ENCODE measurements at regions not wholly inside any gene's neighbourhood (a gene's known extent, or its start where the extent isn't known, plus 50 kb on each side); places are given as distances from the start of the nearest gene placed in this dataset.

- Mint-ChIP-seq H3K36me3 (ENCODE audit: low read depth) (peaks cover 37% of the 10 kb centered on the region), H3K4me1 (peaks cover 74% of the 10 kb centered on the region), H3K9me3 (peaks cover 11% of the 10 kb centered on the region), H3K27ac (peak overlapping the region; percentile 98), H3K4me3 (peak overlapping the region; percentile 66), H3K27me3 (no peaks in the 10 kb centered on the region)
- ChIA-PET POLR2A (interaction anchor here (0.7 to 1.0 kb wide), 2 partner anchors 34 to 246 kb away, joined by 3 read pairs; no protein-coding TSS in a partner anchor), CTCF (interaction anchor here (0.8 to 1.9 kb wide), 11 partner anchors 9 to 364 kb away, joined by 3 to 10 read pairs (median 4); partner anchors contain the start of gene PFKFB3)
- DNase-seq, result peak; percentile 57
Measured at GRCh38 chr10:6347391-6347951, 144.7 kb downstream of the PFKFB3 start.

- POLR2A ChIA-PET, result interaction anchor here (0.7 to 1.0 kb wide), 5 partner anchors 34 to 726 kb away, joined by 3 to 4 read pairs (median 4); no protein-coding TSS in a partner anchor
- Mint-ChIP-seq H3K9me3 (peaks cover 11% of the 10 kb centered on the region), H3K4me1 (peaks cover 67% of the 10 kb centered on the region)
Measured at GRCh38 chr10:6348096-6348874, 145.6 kb downstream of the PFKFB3 start.

GRCh38 chr10:6349846-6350535, 147.3 kb downstream of the PFKFB3 start:
- CTCF ChIA-PET, result interaction anchor here (0.9 to 1.5 kb wide), 8 partner anchors 8 to 263 kb away, joined by 3 to 5 read pairs (median 3); no protein-coding TSS in a partner anchor
- H3K4me3 Mint-ChIP-seq, result no peak overlapping the region
- POLR2A ChIA-PET, result interaction anchor here (0.7 kb wide), 1 partner anchor 86 kb away, joined by 4 read pairs; no protein-coding TSS in a partner anchor
- no peaks in the 10 kb centered on the region for H3K27me3 Mint-ChIP-seq
- peak overlapping the region; percentile 59 for H3K27ac Mint-ChIP-seq
- H3K4me1 Mint-ChIP-seq, result peaks cover 58% of the 10 kb centered on the region
- DNase-seq, result no peak
- H3K9me3 Mint-ChIP-seq, result peaks cover 12% of the 10 kb centered on the region
- peaks cover 31% of the 10 kb centered on the region for H3K36me3 Mint-ChIP-seq (ENCODE audit: low read depth)

More at GRCh38 chr10:6348096-6348874, 145.6 kb downstream of the PFKFB3 start:
- no peaks in the 10 kb centered on the region for H3K27me3 Mint-ChIP-seq
- H3K4me3 Mint-ChIP-seq, result peak overlapping the region; percentile 66
- H3K27ac Mint-ChIP-seq, result peak overlapping the region; percentile 98
- CTCF ChIA-PET, result interaction anchor here (0.6 to 1.9 kb wide), 14 partner anchors 10 to 500 kb away, joined by 3 to 10 read pairs (median 3); partner anchors contain the start of gene PFKFB3
- peaks cover 37% of the 10 kb centered on the region for H3K36me3 Mint-ChIP-seq (ENCODE audit: low read depth)
- DNase-seq, result peak; percentile 92

- Mint-ChIP-seq H3K27me3 (no peaks in the 10 kb centered on the region), H3K4me3 (no peak overlapping the region), H3K9me3 (peaks cover 12% of the 10 kb centered on the region), H3K27ac (no peak overlapping the region), H3K4me1 (peaks cover 52% of the 10 kb centered on the region), H3K36me3 (ENCODE audit: low read depth) (peaks cover 29% of the 10 kb centered on the region)
- ChIA-PET POLR2A (interaction anchor here (0.5 kb wide), 1 partner anchor 231 kb away, joined by 6 read pairs; no protein-coding TSS in a partner anchor), CTCF (interaction anchor here (0.9 to 1.4 kb wide), 5 partner anchors 12 to 264 kb away, joined by 3 read pairs; no protein-coding TSS in a partner anchor)
- DNase-seq, result no peak
Measured at GRCh38 chr10:6350609-6351008, 147.9 kb downstream of the PFKFB3 start.

- H3K4me3 Mint-ChIP-seq, result no peak overlapping the region
- no peak overlapping the region for H3K27ac Mint-ChIP-seq
- ChIA-PET CTCF (interaction anchor here (1.2 to 1.4 kb wide), 2 partner anchors 14 to 37 kb away, joined by 3 read pairs; no protein-coding TSS in a partner anchor), POLR2A (no interaction called here)
- H3K4me1 Mint-ChIP-seq, result peaks cover 44% of the 10 kb centered on the region
- H3K27me3 Mint-ChIP-seq, result no peaks in the 10 kb centered on the region
- H3K36me3 Mint-ChIP-seq (ENCODE audit: low read depth), result peaks cover 32% of the 10 kb centered on the region
- peaks cover 17% of the 10 kb centered on the region for H3K9me3 Mint-ChIP-seq
- no peak for DNase-seq
Measured at GRCh38 chr10:6351495-6351894, 148.8 kb downstream of the PFKFB3 start.

- ChIA-PET CTCF (interaction anchor here (0.6 kb wide), 1 partner anchor 35 kb away, joined by 4 read pairs; no protein-coding TSS in a partner anchor), POLR2A (no interaction called here)
- H3K4me3 Mint-ChIP-seq, result no peak overlapping the region
- H3K27ac Mint-ChIP-seq, result no peak overlapping the region
- peaks cover 29% of the 10 kb centered on the region for H3K9me3 Mint-ChIP-seq
- DNase-seq, result no peak
- no peaks in the 10 kb centered on the region for H3K27me3 Mint-ChIP-seq
- peaks cover 25% of the 10 kb centered on the region for H3K4me1 Mint-ChIP-seq
- peaks cover 37% of the 10 kb centered on the region for H3K36me3 Mint-ChIP-seq (ENCODE audit: low read depth)
Measured at GRCh38 chr10:6353526-6353925, 150.8 kb downstream of the PFKFB3 start.

GRCh38 chr10:6354168-6354772, 151.5 kb downstream of the PFKFB3 start:
- Mint-ChIP-seq H3K9me3 (peaks cover 34% of the 10 kb centered on the region), H3K27me3 (no peaks in the 10 kb centered on the region), H3K27ac (no peak overlapping the region), H3K4me3 (no peak overlapping the region), H3K4me1 (peaks cover 18% of the 10 kb centered on the region), H3K36me3 (ENCODE audit: low read depth) (peaks cover 41% of the 10 kb centered on the region)
- DNase-seq, result no peak
- ChIA-PET POLR2A (no interaction called here), CTCF (interaction anchor here (0.5 to 1.0 kb wide), 4 partner anchors 34 to 181 kb away, joined by 3 to 4 read pairs (median 4); partner anchors contain the start of gene PFKFB3)

GRCh38 chr10:6356280-6356793, 153.6 kb downstream of the PFKFB3 start:
- Mint-ChIP-seq H3K27ac (no peak overlapping the region), H3K27me3 (no peaks in the 10 kb centered on the region), H3K9me3 (peaks cover 41% of the 10 kb centered on the region), H3K4me1 (peaks cover 3% of the 10 kb centered on the region), H3K4me3 (no peak overlapping the region), H3K36me3 (ENCODE audit: low read depth) (peaks cover 45% of the 10 kb centered on the region)
- CTCF ChIA-PET, result interaction anchor here (0.7 kb wide), 1 partner anchor 102 kb away, joined by 3 read pairs; no protein-coding TSS in a partner anchor
- DNase-seq, result no peak
- POLR2A ChIA-PET, result no interaction called here

- Mint-ChIP-seq H3K36me3 (ENCODE audit: low read depth) (peaks cover 32% of the 10 kb centered on the region), H3K4me3 (no peak overlapping the region), H3K4me1 (no peaks in the 10 kb centered on the region), H3K27me3 (no peaks in the 10 kb centered on the region), H3K9me3 (peaks cover 28% of the 10 kb centered on the region), H3K27ac (no peak overlapping the region)
- CTCF ChIA-PET, result interaction anchor here (0.9 kb wide), 1 partner anchor 34 kb away, joined by 3 read pairs; no protein-coding TSS in a partner anchor
- POLR2A ChIA-PET, result no interaction called here
- DNase-seq, result no peak
Measured at GRCh38 chr10:6361869-6362268, 159.1 kb downstream of the PFKFB3 start.

- CTCF ChIA-PET, result interaction anchor here (0.5 to 1.2 kb wide), 2 partner anchors 13 to 1793 kb away, joined by 3 read pairs; no protein-coding TSS in a partner anchor
- peaks cover 33% of the 10 kb centered on the region for H3K9me3 Mint-ChIP-seq
- H3K27me3 Mint-ChIP-seq, result no peaks in the 10 kb centered on the region
- H3K4me3 Mint-ChIP-seq, result no peak overlapping the region
- DNase-seq, result no peak
- POLR2A ChIA-PET, result interaction anchor here (0.6 kb wide), 1 partner anchor 15 kb away, joined by 5 read pairs; no protein-coding TSS in a partner anchor
- peaks cover 36% of the 10 kb centered on the region for H3K36me3 Mint-ChIP-seq (ENCODE audit: low read depth)
- no peak overlapping the region for H3K27ac Mint-ChIP-seq
- no peaks in the 10 kb centered on the region for H3K4me1 Mint-ChIP-seq
Measured at GRCh38 chr10:6362879-6363278, 160.1 kb downstream of the PFKFB3 start.

GRCh38 chr10:6363511-6363910, 160.8 kb downstream of the PFKFB3 start:
- Mint-ChIP-seq H3K4me1 (no peaks in the 10 kb centered on the region), H3K27me3 (no peaks in the 10 kb centered on the region), H3K9me3 (peaks cover 31% of the 10 kb centered on the region), H3K4me3 (no peak overlapping the region), H3K27ac (no peak overlapping the region), H3K36me3 (ENCODE audit: low read depth) (peaks cover 32% of the 10 kb centered on the region)
- CTCF ChIA-PET, result interaction anchor here (1.2 to 1.4 kb wide), 2 partner anchors 13 to 14 kb away, joined by 3 to 5 read pairs; no protein-coding TSS in a partner anchor
- POLR2A ChIA-PET, result interaction anchor here (0.6 kb wide), 1 partner anchor 15 kb away, joined by 5 read pairs; no protein-coding TSS in a partner anchor
- DNase-seq, result no peak
